ENCODE measurements at regions not wholly inside any gene's neighbourhood (a gene's known extent, or its start where the extent isn't known, plus 50 kb on each side); places are given as distances from the start of the nearest gene placed in this dataset.

GRCh38 chr2:37552339-37552738 lies 119.1 kb downstream of the CDC42EP3 start:
- ATAC-seq: no peak
- intact Hi-C loops (cut with DNase I): no loop called here

GRCh38 chr2:37553411-37554154 lies 117.9 kb downstream of the CDC42EP3 start:
- Histone ChIP-seq H3K27ac (no peak overlapping the region), H3K9me3 (no peaks in the 10 kb centered on the region), H3K27me3 (no peaks in the 10 kb centered on the region), H3K4me1 (no peaks in the 10 kb centered on the region), H3K36me3 (no peaks in the 10 kb centered on the region), H3K4me3 (no peak overlapping the region)
- DNase-seq: no peak
- no peak for ATAC-seq
- TF ChIP-seq, protein P1, sequence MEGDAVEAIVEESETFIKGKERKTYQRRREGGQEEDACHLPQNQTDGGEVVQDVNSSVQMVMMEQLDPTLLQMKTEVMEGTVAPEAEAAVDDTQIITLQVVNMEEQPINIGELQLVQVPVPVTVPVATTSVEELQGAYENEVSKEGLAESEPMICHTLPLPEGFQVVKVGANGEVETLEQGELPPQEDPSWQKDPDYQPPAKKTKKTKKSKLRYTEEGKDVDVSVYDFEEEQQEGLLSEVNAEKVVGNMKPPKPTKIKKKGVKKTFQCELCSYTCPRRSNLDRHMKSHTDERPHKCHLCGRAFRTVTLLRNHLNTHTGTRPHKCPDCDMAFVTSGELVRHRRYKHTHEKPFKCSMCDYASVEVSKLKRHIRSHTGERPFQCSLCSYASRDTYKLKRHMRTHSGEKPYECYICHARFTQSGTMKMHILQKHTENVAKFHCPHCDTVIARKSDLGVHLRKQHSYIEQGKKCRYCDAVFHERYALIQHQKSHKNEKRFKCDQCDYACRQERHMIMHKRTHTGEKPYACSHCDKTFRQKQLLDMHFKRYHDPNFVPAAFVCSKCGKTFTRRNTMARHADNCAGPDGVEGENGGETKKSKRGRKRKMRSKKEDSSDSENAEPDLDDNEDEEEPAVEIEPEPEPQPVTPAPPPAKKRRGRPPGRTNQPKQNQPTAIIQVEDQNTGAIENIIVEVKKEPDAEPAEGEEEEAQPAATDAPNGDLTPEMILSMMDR (IDR thresholded peaks at IDR 0.05): no peak
- 84 to 87% methylated on average over 5 of the region's 5 CpGs for WGBS, 2 donors
- no peak for FAIRE-seq
- intact Hi-C loops (cut with DNase I): no loop called here

More at GRCh38 chr2:37552339-37552738, 119.1 kb downstream of the CDC42EP3 start:
- TF ChIP-seq, protein P1 (IDR thresholded peaks at IDR 0.05): no peak
- Histone ChIP-seq H3K4me3 (no peak overlapping the region), H3K27ac (no peak overlapping the region), H3K4me1 (no peaks in the 10 kb centered on the region), H3K36me3 (no peaks in the 10 kb centered on the region), H3K27me3 (no peaks in the 10 kb centered on the region), H3K9me3 (no peaks in the 10 kb centered on the region)
- no peak for FAIRE-seq
- no peak for DNase-seq
- WGBS, 2 donors: 83 to 85% methylated on average over 2 of the region's 2 CpGs

DNA sequence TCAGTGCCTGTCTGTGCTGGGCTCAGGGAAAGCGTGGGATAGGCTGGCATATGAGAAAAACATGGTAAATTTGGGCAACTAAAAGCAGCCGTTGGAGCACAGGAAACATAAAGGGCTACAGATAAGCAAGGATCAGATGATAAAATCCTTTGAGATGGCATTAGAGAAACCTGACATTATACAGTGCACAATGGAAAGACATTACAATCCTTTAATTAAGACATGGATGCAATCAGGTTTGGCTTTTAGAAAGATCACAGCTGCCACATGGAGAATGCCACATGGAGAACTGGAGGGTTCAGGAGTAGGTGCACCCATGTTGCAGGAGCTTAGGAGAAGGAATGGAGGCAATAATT lies 117.3 kb downstream of the CDC42EP3 start:
- DNase-seq (no peak), FAIRE-seq (no peak), ATAC-seq (no peak)
- 70 to 72% methylated on average over 2 of the region's 2 CpGs for WGBS, 2 donors
- no peaks in the 10 kb centered on the region for H3K4me1 ChIP-seq
- H3K9me3 ChIP-seq: no peaks in the 10 kb centered on the region
- intact Hi-C loops (cut with DNase I): no loop called here
- TF ChIP-seq, protein P1 (IDR thresholded peaks at IDR 0.05): no peak
- H3K27me3 ChIP-seq: no peaks in the 10 kb centered on the region
- H3K27ac ChIP-seq: no peak overlapping the region
- H3K36me3 ChIP-seq: no peaks in the 10 kb centered on the region
- no peak overlapping the region for H3K4me3 ChIP-seq

GRCh38 chr2:37554687-37555086 lies 116.8 kb downstream of the CDC42EP3 start:
- H3K4me1 ChIP-seq: no peaks in the 10 kb centered on the region
- TF ChIP-seq, protein P1 (IDR thresholded peaks at IDR 0.05): no peak
- no peaks in the 10 kb centered on the region for H3K9me3 ChIP-seq
- H3K27me3 ChIP-seq: no peaks in the 10 kb centered on the region
- no peaks in the 10 kb centered on the region for H3K36me3 ChIP-seq
- no peak overlapping the region for H3K4me3 ChIP-seq
- no peak for FAIRE-seq
- intact Hi-C loops (cut with DNase I): no loop called here
- no peak for DNase-seq
- no peak overlapping the region for H3K27ac ChIP-seq
- 85% methylated on average over 2 of the region's 2 CpGs for WGBS, 2 donors
- ATAC-seq: no peak

DNA sequence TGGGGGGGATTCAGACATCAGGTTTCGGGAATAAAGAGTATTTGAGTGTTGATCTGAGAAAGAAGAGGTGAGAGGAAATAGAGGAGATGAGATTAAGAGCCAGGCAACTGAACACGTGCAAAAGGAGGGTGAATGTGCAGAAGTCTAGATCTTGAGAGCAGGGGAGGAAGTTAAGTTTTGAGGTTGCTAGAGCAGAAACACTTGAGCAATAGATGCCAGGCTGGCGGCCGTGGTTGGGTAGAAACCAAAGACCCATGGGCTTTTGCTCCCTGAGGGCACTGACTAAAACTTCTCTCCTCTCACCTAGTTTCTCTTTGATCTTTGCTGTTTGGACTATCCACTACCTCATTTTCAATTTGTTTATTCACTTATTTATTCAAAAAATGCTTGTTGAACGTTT lies 116.0 kb downstream of the CDC42EP3 start:
- H3K27ac ChIP-seq: no peak overlapping the region
- no peaks in the 10 kb centered on the region for H3K9me3 ChIP-seq
- WGBS, 2 donors: 86 to 88% methylated on average over 5 of the region's 5 CpGs
- H3K36me3 ChIP-seq: no peaks in the 10 kb centered on the region
- peaks cover 0 to under 1% (median 0%) of the 10 kb centered on the region in 3 donors for H3K4me1 ChIP-seq
- no peaks in the 10 kb centered on the region for H3K27me3 ChIP-seq
- TF ChIP-seq, protein P1 (IDR thresholded peaks at IDR 0.05): no peak
- H3K4me3 ChIP-seq: no peak overlapping the region
- peak in 1 of 4 donors; percentile 43 for ATAC-seq
- FAIRE-seq: no peak
- no peak for DNase-seq
- intact Hi-C loops (cut with DNase I): no loop called here

Measured in pancreas (tissue), 10 donors.